Caki2 (cell line): ENCODE measurements at regions not wholly inside any gene's neighbourhood (a gene's known extent, or its start where the extent isn't known, plus 50 kb on each side); places are given as distances from the start of the nearest gene placed in this dataset.
"Not testable (repeated sequence)": the region's sequence is repeated elsewhere in the genome, so short reads cannot be mapped to it uniquely, and the experiment has no call there.

Experiments
- DNase-seq: peaks from one replicate; pipeline ENCODE4 v3.0.0-alpha.2; 2015; ENCODE audit warnings: low read depth
- in situ Hi-C: cut with HindIII; loops from 2 replicates; pipeline ENCODE4 v1.10.0; 2016; ENCODE audit warnings: low sequenced_read_pairs, low pct_unique_long_range_greater_than_20kb, mixed read lengths

DNA sequence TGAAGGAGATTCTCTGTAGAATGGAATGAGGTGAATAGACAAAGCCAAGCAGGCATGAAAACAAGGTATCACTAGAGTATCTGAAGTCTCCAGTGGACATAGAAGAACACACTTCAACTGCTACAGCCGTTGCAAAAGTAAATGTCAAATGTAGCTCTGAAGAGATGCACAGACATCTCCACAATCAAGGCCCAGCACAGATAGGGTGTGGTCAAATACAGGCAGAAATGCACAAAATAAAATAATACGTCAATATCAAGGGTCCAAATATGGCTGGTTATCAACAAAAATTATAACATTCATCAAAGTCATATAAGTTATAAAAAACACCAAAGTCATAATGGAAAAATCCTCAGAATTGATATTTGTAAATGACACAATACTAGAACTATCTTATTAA lies 1107.3 kb downstream of the TMEM121 start:
- DNase-seq: no peak
- in situ Hi-C loops: no loop called here

DNA sequence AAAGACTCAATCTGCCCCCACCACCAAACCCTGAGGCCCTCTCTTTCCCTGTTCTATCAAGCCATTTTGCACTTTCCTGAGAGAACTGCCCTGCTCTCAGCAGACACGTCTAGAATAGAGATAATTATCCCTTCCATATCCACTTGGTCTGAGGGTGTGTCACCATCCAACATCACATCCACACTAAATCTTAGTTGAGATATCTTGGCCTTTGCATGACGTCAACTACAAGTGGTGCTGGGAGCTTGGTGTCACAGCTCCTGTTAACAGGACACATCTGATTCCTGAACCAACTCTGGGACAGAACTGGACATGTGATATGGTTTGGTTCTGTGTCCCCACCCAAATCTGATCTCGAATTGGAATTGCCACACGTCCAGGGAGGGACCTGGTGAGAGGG lies 1109.2 kb downstream of the TMEM121 start:
- no peak for DNase-seq
- in situ Hi-C loops: no loop called here

DNA sequence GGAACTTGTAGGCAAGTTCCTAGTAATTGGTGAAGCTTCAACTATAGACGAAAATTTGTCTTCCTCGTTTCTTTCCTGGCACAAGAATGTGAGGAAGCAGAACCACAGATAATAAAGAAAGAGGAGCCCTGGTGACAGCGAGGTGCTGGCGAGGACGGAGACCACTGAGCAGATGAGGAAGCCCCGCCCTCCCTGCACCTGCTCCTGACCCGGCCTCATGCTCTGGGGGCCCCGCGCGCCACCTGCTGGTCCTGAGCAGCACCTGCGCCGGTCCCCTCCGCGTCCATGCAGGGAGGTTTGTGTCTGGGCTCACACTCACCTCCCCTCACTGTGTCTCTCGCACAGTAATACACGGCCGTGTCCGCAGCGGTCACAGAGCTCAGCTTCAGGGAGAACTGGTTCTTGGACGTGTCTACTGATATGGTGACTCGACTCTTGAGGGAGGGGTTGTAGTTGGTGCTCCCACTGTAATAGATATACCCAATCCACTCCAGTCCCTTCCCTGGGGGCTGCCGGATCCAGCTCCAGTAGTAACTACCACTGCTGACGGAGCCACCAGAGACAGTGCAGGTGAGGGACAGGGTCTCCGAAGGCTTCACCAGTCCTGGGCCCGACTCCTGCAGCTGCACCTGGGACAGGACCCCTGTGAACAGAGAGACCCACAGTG lies 1112.5 kb downstream of the TMEM121 start:
- in situ Hi-C loops, DNase-seq: not testable (repeated sequence)

- in situ Hi-C loops: no loop called here
- DNase-seq: no peak
Measured at GRCh38 chr14:106642090-106642489, 1115.7 kb downstream of the TMEM121 start.

DNA sequence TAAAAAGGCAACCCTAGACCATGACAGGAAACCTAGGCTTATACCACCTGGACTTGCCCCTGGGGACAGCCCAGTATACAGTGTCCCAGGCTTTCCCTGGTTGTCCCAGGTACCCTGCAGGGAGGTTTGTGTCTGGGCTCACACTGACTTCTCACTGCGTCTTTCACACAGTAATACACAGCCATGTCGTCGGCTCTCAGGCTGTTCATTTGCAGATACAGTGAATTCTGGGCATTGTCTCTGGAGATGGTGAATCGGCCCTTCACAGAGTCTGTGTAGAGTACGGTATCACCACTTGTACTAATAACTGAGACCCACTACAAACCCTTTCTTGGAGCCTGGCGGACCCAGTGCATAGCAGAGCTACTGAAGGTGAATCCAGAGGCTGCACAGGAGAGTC lies 1116.6 kb downstream of the TMEM121 start:
- in situ Hi-C loops, DNase-seq: not testable (repeated sequence)

DNA sequence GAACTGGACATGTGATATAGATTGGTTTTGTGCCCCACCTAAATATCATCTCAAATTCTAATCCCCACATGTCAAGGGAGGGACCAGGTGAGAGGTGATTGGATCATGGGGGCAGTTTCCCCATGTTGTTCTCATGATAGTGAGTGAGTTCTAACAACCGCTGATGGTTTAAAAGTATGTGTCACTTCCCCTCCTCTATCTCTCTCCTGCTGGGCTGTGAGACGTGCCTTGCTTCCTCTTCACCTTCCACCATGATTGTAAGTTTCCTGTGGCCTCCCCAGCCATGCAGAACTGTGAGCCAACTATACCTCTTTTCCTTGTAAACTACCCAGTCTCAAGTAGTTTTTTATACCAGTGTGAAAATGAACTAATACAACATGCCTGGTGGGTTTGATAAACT lies 1122.5 kb downstream of the TMEM121 start:
- DNase-seq, in situ Hi-C loops: not testable (repeated sequence)

DNA sequence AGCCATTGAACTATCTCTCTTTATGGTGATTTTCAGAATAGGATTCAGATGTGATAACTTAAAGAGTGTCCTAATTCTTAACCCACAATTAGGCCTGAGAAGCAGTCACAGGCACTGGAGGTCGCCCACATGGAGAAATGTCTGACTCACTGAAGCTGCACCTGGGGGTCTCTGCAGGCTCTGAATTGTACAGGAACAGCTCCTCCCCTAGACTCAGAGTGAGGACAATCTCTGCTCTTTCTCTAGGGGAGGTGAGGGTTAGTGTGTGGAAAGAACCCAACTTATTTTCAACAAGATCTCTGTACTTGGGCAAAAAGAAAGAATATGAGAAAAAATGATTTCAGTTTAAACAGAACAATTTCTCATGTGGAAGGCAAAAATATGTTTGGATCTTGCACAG lies 1124.6 kb downstream of the TMEM121 start:
- in situ Hi-C loops: no loop called here

GRCh38 chr14:106652494-106652893 lies 1126.1 kb downstream of the TMEM121 start:
- in situ Hi-C loops: no loop called here
- DNase-seq: peak; percentile 10

More for the DNA sequence above, 1124.6 kb downstream of the TMEM121 start:
- DNase-seq: no peak

- DNase-seq: no peak
- in situ Hi-C loops: no loop called here
Measured at GRCh38 chr14:106657460-106657859, 1131.1 kb downstream of the TMEM121 start.

- DNase-seq, in situ Hi-C loops: not testable (repeated sequence)
Measured at GRCh38 chr14:106658066-106658860, 1131.9 kb downstream of the TMEM121 start.

DNA sequence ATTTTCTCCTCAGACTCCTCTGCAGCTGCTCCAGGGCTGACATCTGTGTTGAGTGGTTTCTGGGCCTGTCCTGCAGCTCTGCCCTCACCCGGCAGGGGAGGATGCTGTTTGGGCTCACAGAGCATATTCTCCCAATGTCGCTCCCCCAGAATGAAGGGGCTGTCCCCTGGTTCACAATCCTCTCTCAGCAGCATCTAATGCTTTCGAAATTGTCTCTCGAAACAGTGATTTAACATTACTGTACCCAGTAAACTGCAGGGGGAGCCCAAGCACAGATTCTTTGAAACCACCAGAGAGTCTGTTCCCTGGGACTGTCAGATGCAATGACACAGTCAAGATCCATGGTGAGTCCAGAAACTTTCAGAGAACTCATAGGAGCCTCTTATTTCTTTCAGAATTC lies 1135.2 kb downstream of the TMEM121 start:
- in situ Hi-C loops, DNase-seq: not testable (repeated sequence)

- no peak for DNase-seq
- in situ Hi-C loops: no loop called here
Measured at GRCh38 chr14:106662936-106663550, 1136.7 kb downstream of the TMEM121 start.

DNA sequence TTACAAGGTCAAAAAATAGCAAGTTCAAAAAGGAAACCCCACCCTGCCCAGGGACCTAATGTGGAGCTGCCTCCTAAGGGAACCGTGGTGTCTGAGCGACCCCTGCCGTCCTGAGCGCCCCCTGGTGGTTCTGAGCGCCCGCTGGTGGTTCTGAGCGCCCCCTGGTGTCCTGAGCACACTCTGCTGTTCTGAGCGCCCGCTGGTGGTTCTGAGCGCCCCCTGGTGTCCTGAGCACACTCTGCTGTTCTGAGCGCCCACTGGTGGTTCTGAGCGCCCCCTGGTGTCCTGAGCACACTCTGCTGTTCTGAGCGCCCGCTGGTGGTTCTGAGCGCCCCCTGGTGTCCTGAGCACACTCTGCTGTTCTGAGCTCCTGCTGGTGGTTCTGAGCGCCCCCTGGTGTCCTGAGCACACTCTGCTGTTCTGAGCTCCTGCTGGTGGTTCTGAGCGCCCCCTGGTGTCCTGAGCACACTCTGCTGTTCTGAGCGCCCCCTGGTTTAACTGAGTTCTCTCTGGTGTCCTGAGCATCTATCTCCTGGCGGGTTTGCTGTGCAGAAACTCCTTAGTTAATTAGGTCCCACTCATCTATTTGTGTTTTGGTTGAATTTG lies 1137.5 kb downstream of the TMEM121 start:
- in situ Hi-C loops, DNase-seq: not testable (repeated sequence)

- no peak for DNase-seq
- in situ Hi-C loops: no loop called here
Measured at GRCh38 chr14:106665814-106666213, 1139.4 kb downstream of the TMEM121 start.

DNA sequence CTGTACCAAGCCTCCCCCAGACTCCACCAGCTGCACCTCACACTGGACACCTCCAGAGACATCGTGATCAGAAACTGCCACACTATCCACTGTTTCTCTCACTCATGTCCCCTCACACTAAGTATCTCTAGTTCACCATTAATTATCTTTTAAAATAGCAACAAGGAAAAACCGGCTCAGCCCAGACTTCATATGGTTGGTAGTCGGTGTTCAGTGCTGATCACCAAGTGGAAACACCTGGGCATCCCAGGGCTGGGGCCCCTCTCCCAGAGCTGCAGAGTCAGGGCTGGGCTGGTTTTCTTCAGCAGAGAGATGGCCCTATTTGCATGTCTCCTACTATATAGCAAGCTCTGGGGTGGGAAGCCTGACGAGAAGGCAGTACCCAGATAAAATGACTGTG lies 1140.0 kb downstream of the TMEM121 start:
- in situ Hi-C loops: no loop called here
- no peak for DNase-seq

DNA sequence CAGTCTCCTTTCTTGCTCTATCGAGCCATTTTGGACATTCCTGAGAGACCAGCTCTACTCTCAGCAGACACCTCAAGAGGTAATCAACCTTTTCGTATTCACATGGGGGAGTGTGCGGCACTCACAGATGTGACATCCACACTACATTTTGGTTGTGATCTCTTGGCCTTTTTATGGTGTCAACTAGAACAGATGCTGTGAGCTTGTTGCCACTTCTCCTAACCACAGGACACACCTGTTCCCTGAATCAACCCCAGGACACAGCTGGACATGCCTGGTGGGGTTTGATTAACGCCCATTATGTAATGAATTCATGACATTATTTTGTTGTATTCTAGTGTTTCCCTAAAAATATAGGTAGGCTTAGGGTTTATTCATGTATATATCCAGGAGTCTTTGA lies 1143.6 kb downstream of the TMEM121 start:
- in situ Hi-C loops: no loop called here
- DNase-seq: no peak

DNA sequence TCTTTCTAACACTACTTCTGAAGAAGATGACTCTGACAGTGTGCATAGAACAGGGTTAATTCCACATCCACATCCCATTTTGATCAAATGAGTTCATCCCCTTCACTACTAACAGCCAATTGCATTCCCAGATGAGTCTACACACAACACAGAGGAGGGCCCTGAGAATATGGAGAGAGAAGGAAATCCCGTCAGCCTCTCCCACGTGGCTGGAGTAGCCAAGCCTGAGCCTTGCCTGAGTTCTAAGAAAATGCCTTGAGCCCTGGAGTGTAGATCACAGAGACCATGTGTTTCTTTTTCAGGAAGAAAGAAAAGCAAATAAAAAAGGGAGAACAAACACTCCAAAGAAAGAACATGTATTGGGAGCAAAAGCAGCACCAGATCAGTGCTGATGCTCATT lies 1147.7 kb downstream of the TMEM121 start:
- in situ Hi-C loops, DNase-seq: not testable (repeated sequence)

- DNase-seq, in situ Hi-C loops: not testable (repeated sequence)
Measured at GRCh38 chr14:106674509-106675125, 1148.2 kb downstream of the TMEM121 start.
